ENCODE measurements at regions not wholly inside any gene's neighbourhood (a gene's known extent, or its start where the extent isn't known, plus 50 kb on each side); places are given as distances from the start of the nearest gene placed in this dataset.
"Not testable (repeated sequence)": the region's sequence is repeated elsewhere in the genome, so short reads cannot be mapped to it uniquely, and the experiment has no call there.

DNA sequence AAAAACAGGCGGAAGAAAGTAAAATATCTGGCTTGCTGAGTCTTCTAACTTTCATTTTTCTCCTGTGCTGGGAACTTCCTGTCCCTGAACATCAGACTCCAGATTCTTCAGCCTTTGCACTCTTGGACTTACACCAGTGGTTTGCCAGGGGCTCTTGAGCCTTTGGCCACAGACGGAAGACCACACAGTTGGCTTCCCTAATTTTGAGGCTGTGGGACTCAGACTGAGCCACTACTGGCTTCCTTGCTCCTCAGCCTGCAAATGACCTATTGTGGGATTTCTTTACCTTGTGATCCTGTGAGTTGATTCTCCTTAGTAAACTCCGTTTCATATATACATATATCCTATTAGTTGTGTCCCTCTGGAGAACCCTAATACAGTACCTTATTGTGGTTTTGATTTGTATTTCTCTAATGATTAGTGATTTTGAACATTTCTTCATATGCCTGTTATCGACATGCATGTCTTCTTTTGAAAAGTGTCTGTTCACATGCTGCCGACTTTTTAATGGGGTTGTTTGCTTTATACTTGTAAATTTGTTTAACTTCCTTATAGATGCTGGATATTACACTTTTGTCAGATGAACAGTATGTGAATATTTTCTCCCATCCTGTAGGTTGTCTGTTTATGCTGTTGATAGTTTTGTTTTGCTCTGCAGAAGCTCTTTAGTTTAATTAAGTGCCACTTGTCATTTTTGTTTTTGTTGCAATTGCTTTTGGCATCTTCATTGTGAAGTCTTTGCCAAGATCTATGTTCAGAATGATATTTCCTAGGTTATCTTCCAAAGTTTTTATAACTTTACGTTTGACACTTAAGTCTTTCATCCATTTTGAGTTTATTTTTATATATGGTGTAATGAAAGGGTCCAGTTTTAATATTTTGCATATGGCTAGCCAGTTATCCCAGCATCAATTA is 348.8 kb upstream of the SETBP1 start:
- Histone ChIP-seq H3K36me3 (ENCODE audit: control insufficient read depth in 3 of 3, insufficient read depth in 3 of 3, low read length in 3 of 3) (no peaks in the 10 kb centered on the region), H3K27ac (ENCODE audit: low read depth, low read length) (no peak overlapping the region), H3K27me3 (ENCODE audit: control insufficient read depth in 3 of 3, insufficient read depth in 3 of 3, low read length in 3 of 3) (no peaks in the 10 kb centered on the region), H3K4me1 (ENCODE audit: control insufficient read depth in 3 of 3, insufficient read depth in 3 of 3, low read length in 3 of 3) (no peaks in the 10 kb centered on the region), H3K4me3 (ENCODE audit: low read length in 3 of 3) (no peak overlapping the region), H3K9ac (ENCODE audit: low read depth in 1 of 3, low read length in 3 of 3) (no peak overlapping the region), H3K9me3 (ENCODE audit: control insufficient read depth in 3 of 3, low read length in 3 of 3) (no peaks in the 10 kb centered on the region)

DNA sequence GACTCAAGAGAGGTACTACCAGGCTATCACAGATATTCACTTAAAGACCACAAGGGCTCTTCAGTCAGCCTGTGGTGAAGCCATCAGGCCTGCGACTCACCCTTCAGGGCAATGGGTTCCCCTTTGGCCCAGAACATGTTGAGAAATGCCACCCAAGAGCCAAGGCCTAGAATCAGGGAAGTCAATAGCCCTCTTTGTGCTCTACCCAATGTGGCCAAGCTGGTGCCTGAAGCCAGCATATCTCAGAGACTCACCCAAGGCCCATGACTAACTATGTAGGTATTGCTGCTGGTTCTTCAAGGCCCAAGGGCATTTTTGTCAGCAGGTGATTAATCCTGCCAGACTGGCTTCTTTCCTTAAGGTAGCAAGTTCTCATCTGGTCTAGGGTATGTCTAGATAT is 338.9 kb upstream of the SETBP1 start:
- Histone ChIP-seq H3K36me3 (ENCODE audit: control insufficient read depth in 3 of 3, insufficient read depth in 3 of 3, low read length in 3 of 3) (no peaks in the 10 kb centered on the region), H3K27ac (ENCODE audit: low read depth, low read length) (no peak overlapping the region), H3K4me1 (ENCODE audit: control insufficient read depth in 3 of 3, insufficient read depth in 3 of 3, low read length in 3 of 3) (no peaks in the 10 kb centered on the region), H3K9me3 (ENCODE audit: control insufficient read depth in 3 of 3, low read length in 3 of 3) (peaks cover 0 to 4% (median 0%) of the 10 kb centered on the region in 3 donors), H3K27me3 (ENCODE audit: control insufficient read depth in 3 of 3, insufficient read depth in 3 of 3, low read length in 3 of 3) (no peaks in the 10 kb centered on the region), H3K4me3 (ENCODE audit: low read length in 3 of 3) (no peak overlapping the region), H3K9ac (ENCODE audit: low read depth in 1 of 3, low read length in 3 of 3) (no peak overlapping the region)

DNA sequence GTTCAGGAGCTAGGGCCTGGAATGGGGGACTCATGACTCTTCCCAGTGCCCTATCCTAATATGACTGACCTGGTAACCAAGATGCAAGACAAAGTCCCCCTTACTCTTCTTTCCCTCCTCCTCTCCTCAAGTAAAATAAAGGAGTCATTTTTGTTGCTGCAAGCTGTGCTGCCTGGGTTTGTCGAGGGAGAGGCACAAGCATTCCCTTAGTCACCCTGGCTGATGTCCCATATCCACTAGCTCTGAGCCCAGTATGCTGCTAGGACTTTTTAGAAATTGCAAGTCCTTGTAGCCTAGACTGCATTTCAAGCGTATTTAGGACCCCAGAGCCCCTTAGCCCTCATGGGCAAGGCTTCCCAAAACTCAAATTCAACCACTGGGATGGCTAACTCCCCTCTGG is 338.5 kb upstream of the SETBP1 start:
- peaks cover 0 to 4% (median 0%) of the 10 kb centered on the region in 3 donors for H3K9me3 ChIP-seq (ENCODE audit: control insufficient read depth in 3 of 3, low read length in 3 of 3)
- no peaks in the 10 kb centered on the region for H3K27me3 ChIP-seq (ENCODE audit: control insufficient read depth in 3 of 3, insufficient read depth in 3 of 3, low read length in 3 of 3)
- H3K9ac ChIP-seq (ENCODE audit: low read depth in 1 of 3, low read length in 3 of 3) = no peak overlapping the region
- no peak overlapping the region for H3K27ac ChIP-seq (ENCODE audit: low read depth, low read length)
- no peak overlapping the region for H3K4me3 ChIP-seq (ENCODE audit: low read length in 3 of 3)
- H3K4me1 ChIP-seq (ENCODE audit: control insufficient read depth in 3 of 3, insufficient read depth in 3 of 3, low read length in 3 of 3) = no peaks in the 10 kb centered on the region
- H3K36me3 ChIP-seq (ENCODE audit: control insufficient read depth in 3 of 3, insufficient read depth in 3 of 3, low read length in 3 of 3) = no peaks in the 10 kb centered on the region

DNA sequence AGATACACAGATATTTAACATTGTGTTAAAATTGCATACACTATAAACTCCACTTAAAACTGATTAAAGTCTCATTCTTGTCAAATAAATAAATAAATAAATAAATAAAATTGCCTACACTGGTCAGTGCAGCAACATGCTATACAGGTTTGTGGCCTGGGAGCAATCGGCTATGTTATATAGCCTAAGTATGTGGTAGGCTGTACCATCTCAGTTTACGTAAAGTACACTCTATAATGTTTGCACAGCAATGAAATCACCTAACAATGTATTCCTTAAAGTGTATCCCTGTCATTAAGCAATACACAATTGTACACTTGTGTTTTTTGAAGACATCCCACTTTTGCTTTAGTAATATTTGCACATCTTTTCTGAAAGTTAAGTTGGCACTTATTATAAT is 337.7 kb upstream of the SETBP1 start:
- Histone ChIP-seq H3K36me3 (ENCODE audit: control insufficient read depth in 3 of 3, insufficient read depth in 3 of 3, low read length in 3 of 3) (no peaks in the 10 kb centered on the region), H3K27me3 (ENCODE audit: control insufficient read depth in 3 of 3, insufficient read depth in 3 of 3, low read length in 3 of 3) (no peaks in the 10 kb centered on the region), H3K9me3 (ENCODE audit: control insufficient read depth in 3 of 3, low read length in 3 of 3) (peaks cover 0 to 4% (median 0%) of the 10 kb centered on the region in 3 donors), H3K4me1 (ENCODE audit: control insufficient read depth in 3 of 3, insufficient read depth in 3 of 3, low read length in 3 of 3) (no peaks in the 10 kb centered on the region), H3K27ac (ENCODE audit: low read depth, low read length) (no peak overlapping the region), H3K9ac (ENCODE audit: low read depth in 1 of 3, low read length in 3 of 3) (no peak overlapping the region), H3K4me3 (ENCODE audit: low read length in 3 of 3) (no peak overlapping the region)

DNA sequence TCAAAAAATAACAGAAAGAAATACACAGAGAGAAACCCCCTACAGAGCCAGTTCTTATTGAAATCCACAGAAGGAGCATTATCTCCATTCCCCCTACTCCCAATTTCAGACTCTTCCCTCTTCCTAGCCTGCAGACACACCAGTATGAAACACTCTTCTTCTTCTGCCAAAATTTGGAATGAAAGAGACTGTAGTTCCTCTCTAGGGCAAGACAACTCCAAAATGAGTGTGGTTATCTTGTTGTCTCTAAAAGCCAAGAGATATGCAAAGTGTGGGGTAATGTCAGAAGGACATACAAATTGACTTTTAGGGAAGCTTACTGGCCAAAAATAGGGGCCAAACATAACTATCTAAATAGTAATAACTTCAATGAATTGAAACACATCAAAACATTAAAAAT is 337.1 kb upstream of the SETBP1 start:
- Histone ChIP-seq H3K4me3 (ENCODE audit: low read length in 3 of 3) (no peak overlapping the region), H3K9ac (ENCODE audit: low read depth in 1 of 3, low read length in 3 of 3) (no peak overlapping the region), H3K27ac (ENCODE audit: low read depth, low read length) (no peak overlapping the region), H3K9me3 (ENCODE audit: control insufficient read depth in 3 of 3, low read length in 3 of 3) (peaks cover 0 to 4% (median 0%) of the 10 kb centered on the region in 3 donors), H3K27me3 (ENCODE audit: control insufficient read depth in 3 of 3, insufficient read depth in 3 of 3, low read length in 3 of 3) (no peaks in the 10 kb centered on the region), H3K36me3 (ENCODE audit: control insufficient read depth in 3 of 3, insufficient read depth in 3 of 3, low read length in 3 of 3) (no peaks in the 10 kb centered on the region), H3K4me1 (ENCODE audit: control insufficient read depth in 3 of 3, insufficient read depth in 3 of 3, low read length in 3 of 3) (no peaks in the 10 kb centered on the region)

- Histone ChIP-seq H3K9me3 (ENCODE audit: control insufficient read depth in 3 of 3, low read length in 3 of 3) (peaks cover 0 to 1% (median 0%) of the 10 kb centered on the region in 3 donors), H3K27me3 (ENCODE audit: control insufficient read depth in 3 of 3, insufficient read depth in 3 of 3, low read length in 3 of 3) (no peaks in the 10 kb centered on the region), H3K4me3 (ENCODE audit: low read length in 3 of 3) (no peak overlapping the region), H3K27ac (ENCODE audit: low read depth, low read length) (no peak overlapping the region), H3K4me1 (ENCODE audit: control insufficient read depth in 3 of 3, insufficient read depth in 3 of 3, low read length in 3 of 3) (no peaks in the 10 kb centered on the region), H3K9ac (ENCODE audit: low read depth in 1 of 3, low read length in 3 of 3) (no peak overlapping the region), H3K36me3 (ENCODE audit: control insufficient read depth in 3 of 3, insufficient read depth in 3 of 3, low read length in 3 of 3) (no peaks in the 10 kb centered on the region)
These were observed 324.0 kb upstream of the SETBP1 start for GRCh38 chr18:44356566-44357157.

- Histone ChIP-seq H3K4me1 (ENCODE audit: control insufficient read depth in 3 of 3, insufficient read depth in 3 of 3, low read length in 3 of 3) (no peaks in the 10 kb centered on the region), H3K9me3 (ENCODE audit: control insufficient read depth in 3 of 3, low read length in 3 of 3) (peaks cover 0 to 1% (median 0%) of the 10 kb centered on the region in 3 donors), H3K36me3 (ENCODE audit: control insufficient read depth in 3 of 3, insufficient read depth in 3 of 3, low read length in 3 of 3) (no peaks in the 10 kb centered on the region), H3K4me3 (ENCODE audit: low read length in 3 of 3) (no peak overlapping the region), H3K9ac (ENCODE audit: low read depth in 1 of 3, low read length in 3 of 3) (no peak overlapping the region), H3K27ac (ENCODE audit: low read depth, low read length) (no peak overlapping the region), H3K27me3 (ENCODE audit: control insufficient read depth in 3 of 3, insufficient read depth in 3 of 3, low read length in 3 of 3) (no peaks in the 10 kb centered on the region)
These were observed 322.3 kb upstream of the SETBP1 start for GRCh38 chr18:44358402-44358801.

DNA sequence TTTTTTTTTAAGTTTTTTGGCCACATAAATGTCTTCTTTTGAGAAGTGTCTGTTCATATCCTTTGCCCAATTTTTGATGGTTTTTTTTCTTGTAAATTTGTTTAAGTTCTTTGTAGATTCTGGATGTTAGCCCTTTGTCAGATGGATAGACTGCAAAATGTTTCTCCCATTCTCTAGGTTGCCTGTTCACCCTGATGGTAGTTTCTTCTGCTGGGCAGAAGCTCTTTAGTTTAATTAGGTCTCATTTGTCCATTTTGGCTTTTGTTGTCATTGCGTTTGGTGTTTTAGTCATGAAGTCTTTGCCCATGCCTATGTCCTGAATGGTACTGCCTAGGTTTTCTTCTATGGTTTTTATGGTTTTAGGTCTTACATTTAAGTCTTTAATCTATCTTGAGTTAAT is 320.9 kb upstream of the SETBP1 start:
- not testable (repeated sequence) for H3K4me1 ChIP-seq (ENCODE audit: control insufficient read depth in 3 of 3, insufficient read depth in 3 of 3, low read length in 3 of 3); H3K9ac ChIP-seq (ENCODE audit: low read depth in 1 of 3, low read length in 3 of 3); H3K9me3 ChIP-seq (ENCODE audit: control insufficient read depth in 3 of 3, low read length in 3 of 3); H3K4me3 ChIP-seq (ENCODE audit: low read length in 3 of 3); H3K27ac ChIP-seq (ENCODE audit: low read depth, low read length); H3K36me3 ChIP-seq (ENCODE audit: control insufficient read depth in 3 of 3, insufficient read depth in 3 of 3, low read length in 3 of 3); H3K27me3 ChIP-seq (ENCODE audit: control insufficient read depth in 3 of 3, insufficient read depth in 3 of 3, low read length in 3 of 3)

- not testable (repeated sequence) for H3K4me1 ChIP-seq (ENCODE audit: control insufficient read depth in 3 of 3, insufficient read depth in 3 of 3, low read length in 3 of 3); H3K36me3 ChIP-seq (ENCODE audit: control insufficient read depth in 3 of 3, insufficient read depth in 3 of 3, low read length in 3 of 3); H3K9me3 ChIP-seq (ENCODE audit: control insufficient read depth in 3 of 3, low read length in 3 of 3); H3K9ac ChIP-seq (ENCODE audit: low read depth in 1 of 3, low read length in 3 of 3); H3K4me3 ChIP-seq (ENCODE audit: low read length in 3 of 3); H3K27ac ChIP-seq (ENCODE audit: low read depth, low read length); H3K27me3 ChIP-seq (ENCODE audit: control insufficient read depth in 3 of 3, insufficient read depth in 3 of 3, low read length in 3 of 3)
These were observed 318.5 kb upstream of the SETBP1 start for GRCh38 chr18:44362213-44362612.

GRCh38 chr18:44370861-44371260 is 309.8 kb upstream of the SETBP1 start:
- Histone ChIP-seq H3K9ac (ENCODE audit: low read depth in 1 of 3, low read length in 3 of 3) (no peak overlapping the region), H3K27me3 (ENCODE audit: control insufficient read depth in 3 of 3, insufficient read depth in 3 of 3, low read length in 3 of 3) (no peaks in the 10 kb centered on the region), H3K9me3 (ENCODE audit: control insufficient read depth in 3 of 3, low read length in 3 of 3) (peaks cover 0 to 2% (median 1%) of the 10 kb centered on the region in 3 donors), H3K4me3 (ENCODE audit: low read length in 3 of 3) (no peak overlapping the region), H3K4me1 (ENCODE audit: control insufficient read depth in 3 of 3, insufficient read depth in 3 of 3, low read length in 3 of 3) (no peaks in the 10 kb centered on the region), H3K36me3 (ENCODE audit: control insufficient read depth in 3 of 3, insufficient read depth in 3 of 3, low read length in 3 of 3) (no peaks in the 10 kb centered on the region), H3K27ac (ENCODE audit: low read depth, low read length) (no peak overlapping the region)

All from skeletal muscle tissue (tissue), 3 donors.